Subcutaneous abdominal adipose tissue (tissue), 5 donors: ENCODE measurements at regions not wholly inside any gene's neighbourhood (a gene's known extent, or its start where the extent isn't known, plus 50 kb on each side); places are given as distances from the start of the nearest gene placed in this dataset.

Source experiments
- H3K27ac ChIP-seq: one replicate; pipeline ENCODE4 v1.7.0; 2013; ENCODE audit warnings: low read depth, mild to moderate bottlenecking, inconsistent platforms, low read length, moderate library complexity
- H3K27me3 ChIP-seq, 5 donors: one replicate each; pipeline ENCODE4 v1.7.0; 2013; ENCODE audit warnings: low read length in 5 of 5, inconsistent platforms in 1 of 5; ENCODE audit not compliant: control insufficient read depth in 5 of 5, insufficient read depth in 4 of 5
- H3K36me3 ChIP-seq, 5 donors: one replicate each; pipeline ENCODE4 v1.7.0; 2013; ENCODE audit warnings: low read length in 5 of 5; ENCODE audit not compliant: control insufficient read depth in 5 of 5, insufficient read depth in 5 of 5
- H3K4me1 ChIP-seq, 5 donors: one replicate each; pipeline ENCODE4 v1.7.0; 2013; ENCODE audit warnings: low read length in 5 of 5, mild to moderate bottlenecking in 3 of 5, moderate library complexity in 1 of 5; ENCODE audit not compliant: control insufficient read depth in 5 of 5, insufficient read depth in 5 of 5
- H3K4me3 ChIP-seq, 5 donors: one replicate each; pipeline ENCODE4 v1.7.0; 2013; ENCODE audit warnings: low read length in 5 of 5, low read depth in 1 of 5
- H3K9ac ChIP-seq, 5 donors: one replicate each; pipeline ENCODE4 v1.7.0; 2013; ENCODE audit warnings: low read length in 5 of 5, mild to moderate bottlenecking in 4 of 5, moderate library complexity in 3 of 5
- H3K9me3 ChIP-seq, 5 donors: one replicate each; pipeline ENCODE4 v1.7.0; 2013; ENCODE audit warnings: low read length in 5 of 5; ENCODE audit not compliant: control insufficient read depth in 5 of 5
- donor health status: healthy.
- donor health status: healthy.
- donor health status: healthy.
- donor health status: healthy.
- donor health status: healthy.

DNA sequence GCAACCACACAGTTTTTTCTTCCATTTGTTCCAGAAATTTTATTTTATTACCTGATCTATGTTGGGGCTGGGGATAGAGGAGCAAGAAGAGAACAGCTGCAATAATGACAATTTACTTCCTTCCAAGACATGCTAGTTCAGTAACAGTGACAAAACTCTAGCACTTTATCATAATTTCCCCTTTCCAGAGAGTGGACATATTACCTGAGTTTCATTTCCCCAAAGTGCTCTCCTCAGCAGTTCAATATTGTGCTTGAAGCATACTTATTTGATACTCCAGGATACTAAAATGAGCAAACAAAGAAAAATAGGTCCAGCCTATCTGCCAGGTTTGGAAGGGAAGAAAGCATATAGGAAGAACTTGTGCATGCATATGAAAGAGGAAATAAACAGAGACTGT lies 157.7 kb downstream of the ID4 start:
- Histone ChIP-seq H3K4me1 (no peaks in the 10 kb centered on the region), H3K4me3 (no peak overlapping the region), H3K36me3 (no peaks in the 10 kb centered on the region), H3K9me3 (peaks cover 0 to 3% (median 0%) of the 10 kb centered on the region in 5 donors), H3K27me3 (peaks cover 0 to 3% (median 0%) of the 10 kb centered on the region in 5 donors), H3K9ac (no peak overlapping the region), H3K27ac (no peak overlapping the region)

DNA sequence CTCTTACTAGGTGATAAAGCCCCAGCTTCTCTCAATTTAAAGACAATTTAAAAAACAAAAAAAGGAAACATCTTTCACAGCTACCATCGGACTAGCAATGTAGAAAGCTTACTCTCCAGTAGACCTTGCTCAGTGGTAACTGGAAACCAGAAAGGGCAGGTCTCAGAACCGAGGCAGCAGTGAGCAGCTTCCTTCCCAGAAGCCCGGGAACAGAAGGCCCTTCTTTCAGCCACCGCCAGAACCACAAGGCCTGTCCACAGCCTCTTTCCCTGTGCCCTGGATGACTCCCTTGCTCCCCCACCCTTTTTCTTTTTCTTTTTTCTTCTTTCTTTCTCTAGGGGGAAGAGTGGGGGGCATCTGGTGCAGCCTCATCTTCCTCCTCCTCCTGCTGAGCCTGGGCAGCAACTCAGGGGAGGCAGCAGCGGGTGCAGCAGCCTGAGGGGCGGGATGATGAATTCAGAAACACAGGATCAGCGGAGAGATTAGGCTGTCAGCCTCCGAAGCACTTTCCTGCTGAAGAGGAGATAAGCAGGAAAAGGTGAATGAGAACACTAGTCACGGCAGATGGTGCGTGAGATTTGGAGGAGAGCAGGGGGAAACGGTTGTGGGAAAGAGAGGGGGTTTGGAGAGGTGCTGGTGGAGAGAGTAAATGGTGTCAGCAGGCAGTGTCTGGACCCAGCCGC lies 158.5 kb downstream of the ID4 start:
- H3K9me3 ChIP-seq = peaks cover 0 to 3% (median 0%) of the 10 kb centered on the region in 5 donors
- peaks cover 0 to 3% (median 0%) of the 10 kb centered on the region in 5 donors for H3K27me3 ChIP-seq
- no peaks in the 10 kb centered on the region for H3K4me1 ChIP-seq
- no peaks in the 10 kb centered on the region for H3K36me3 ChIP-seq
- no peak overlapping the region for H3K4me3 ChIP-seq
- no peak overlapping the region for H3K9ac ChIP-seq
- no peak overlapping the region for H3K27ac ChIP-seq

DNA sequence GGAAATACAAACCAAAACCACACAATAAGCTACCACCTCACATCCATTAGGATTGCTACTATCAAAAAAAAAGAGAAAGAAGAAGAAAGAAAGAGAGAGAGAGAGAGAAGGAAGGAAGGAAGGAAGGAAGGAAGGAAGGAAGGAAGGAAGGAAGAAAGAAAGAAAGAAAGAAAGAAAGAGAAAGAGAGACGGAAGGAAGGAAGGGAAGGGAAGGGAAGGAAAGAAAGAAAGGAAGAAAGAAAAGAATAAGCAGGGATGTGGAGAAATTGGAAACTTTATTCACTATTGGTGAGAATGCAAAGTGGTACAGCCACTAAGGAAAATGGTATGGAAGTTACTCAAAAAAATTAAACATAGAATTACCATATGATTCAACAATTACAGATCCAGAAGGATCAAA lies 159.9 kb downstream of the ID4 start:
- H3K4me1 ChIP-seq = no peaks in the 10 kb centered on the region
- H3K9ac ChIP-seq = no peak overlapping the region
- H3K27me3 ChIP-seq = peaks cover 0 to 3% (median 0%) of the 10 kb centered on the region in 5 donors
- H3K27ac ChIP-seq = no peak overlapping the region
- no peak overlapping the region for H3K4me3 ChIP-seq
- H3K9me3 ChIP-seq = peaks cover 0 to 3% (median 0%) of the 10 kb centered on the region in 5 donors
- no peaks in the 10 kb centered on the region for H3K36me3 ChIP-seq

DNA sequence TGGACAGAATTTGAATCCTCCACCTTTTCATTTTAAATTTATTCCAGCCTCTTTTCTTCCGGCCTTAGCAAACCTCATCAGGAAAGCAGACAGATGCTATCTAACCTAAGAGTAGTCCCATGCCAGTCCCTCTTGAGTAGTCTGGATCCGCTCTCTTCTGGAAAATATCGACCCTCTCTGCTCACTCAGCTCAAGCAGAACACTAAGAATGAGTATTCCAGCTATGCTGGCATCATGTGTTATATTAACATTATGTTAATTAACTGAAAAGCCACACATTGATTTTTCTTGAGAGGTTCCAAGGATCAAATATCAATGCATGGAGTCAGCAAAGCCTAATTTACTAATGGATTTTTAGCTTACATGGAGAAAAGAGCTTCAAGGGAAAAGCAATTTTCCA lies 161.4 kb downstream of the ID4 start:
- Histone ChIP-seq H3K36me3 (no peaks in the 10 kb centered on the region), H3K4me3 (no peak overlapping the region)

DNA sequence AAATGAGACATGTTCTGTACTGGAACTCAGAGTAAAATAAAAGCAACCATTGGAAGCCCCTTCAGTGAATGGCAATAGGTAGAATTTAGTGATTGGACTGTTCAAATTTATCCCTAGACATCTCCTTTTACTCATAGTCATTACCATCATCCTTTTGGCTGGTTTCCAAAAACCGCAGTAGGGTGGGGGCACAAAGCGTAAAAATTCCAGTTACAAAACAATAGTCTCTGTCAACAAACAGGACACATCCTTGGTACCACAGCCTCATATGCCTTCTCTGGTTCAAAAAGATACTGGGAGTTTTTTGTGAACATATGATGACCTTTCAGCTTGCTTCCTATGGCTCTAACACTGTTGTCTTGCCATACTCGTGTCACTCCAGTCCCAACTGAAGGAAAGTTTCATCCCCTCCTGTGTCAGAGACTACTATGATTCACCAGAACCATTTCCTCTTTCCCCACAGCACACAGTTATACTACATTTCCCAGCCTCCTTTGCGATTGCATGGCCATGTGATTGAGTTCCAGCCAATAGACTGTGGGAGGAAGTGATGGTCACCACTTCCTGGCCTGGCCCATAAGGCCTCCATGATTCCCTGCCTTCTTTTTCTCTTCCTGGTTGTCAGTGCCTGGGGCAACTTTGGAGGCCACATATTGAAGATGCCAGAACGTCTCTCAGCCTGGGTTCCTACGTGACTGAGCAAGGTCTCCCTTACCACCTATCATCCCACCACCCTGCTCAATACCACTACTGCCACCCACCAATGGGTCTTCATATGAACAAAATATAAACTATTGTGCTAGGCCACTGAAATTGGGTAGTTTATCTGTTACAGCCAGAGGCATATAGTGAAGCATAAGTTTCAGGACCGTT lies 162.4 kb downstream of the ID4 start:
- no peak overlapping the region for H3K27ac ChIP-seq
- H3K9ac ChIP-seq = no peak overlapping the region
- peaks cover 0 to 3% (median 0%) of the 10 kb centered on the region in 5 donors for H3K27me3 ChIP-seq
- peaks cover 0 to 3% (median 0%) of the 10 kb centered on the region in 5 donors for H3K9me3 ChIP-seq
- peaks cover 0 to 5% (median 0%) of the 10 kb centered on the region in 5 donors for H3K4me1 ChIP-seq
- H3K36me3 ChIP-seq = no peaks in the 10 kb centered on the region
- no peak overlapping the region for H3K4me3 ChIP-seq

More for the DNA sequence above, 161.4 kb downstream of the ID4 start:
- H3K27ac ChIP-seq = no peak overlapping the region
- H3K9me3 ChIP-seq = peaks cover 0 to 3% (median 0%) of the 10 kb centered on the region in 5 donors
- H3K9ac ChIP-seq = no peak overlapping the region
- H3K4me1 ChIP-seq = peaks cover 0 to 5% (median 0%) of the 10 kb centered on the region in 5 donors
- H3K27me3 ChIP-seq = peaks cover 0 to 3% (median 0%) of the 10 kb centered on the region in 5 donors

DNA sequence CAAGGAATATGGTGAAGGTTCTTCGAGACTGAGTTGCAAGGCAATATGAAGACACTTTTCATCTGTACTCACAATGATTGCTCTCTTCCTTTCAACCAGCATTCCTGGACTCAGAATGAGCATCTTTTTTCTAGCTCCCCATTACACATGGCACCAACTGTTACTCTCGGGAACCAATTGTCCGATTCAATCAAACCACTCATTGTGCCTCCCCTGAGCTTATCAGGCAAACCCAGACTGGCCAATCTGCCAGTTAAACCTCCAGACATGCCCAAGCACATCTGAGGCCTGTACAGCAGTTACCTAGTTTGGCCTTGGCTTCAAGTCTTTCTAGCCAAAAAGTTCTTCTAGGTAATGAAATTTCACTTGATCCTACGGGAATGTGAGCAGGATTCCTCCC lies 164.1 kb downstream of the ID4 start:
- no peaks in the 10 kb centered on the region for H3K27me3 ChIP-seq
- H3K27ac ChIP-seq = no peak overlapping the region
- H3K9ac ChIP-seq = no peak overlapping the region
- peaks cover 0 to 3% (median 0%) of the 10 kb centered on the region in 5 donors for H3K9me3 ChIP-seq
- no peak overlapping the region for H3K4me3 ChIP-seq
- H3K4me1 ChIP-seq = peaks cover 0 to 5% (median 0%) of the 10 kb centered on the region in 5 donors
- H3K36me3 ChIP-seq = no peaks in the 10 kb centered on the region

DNA sequence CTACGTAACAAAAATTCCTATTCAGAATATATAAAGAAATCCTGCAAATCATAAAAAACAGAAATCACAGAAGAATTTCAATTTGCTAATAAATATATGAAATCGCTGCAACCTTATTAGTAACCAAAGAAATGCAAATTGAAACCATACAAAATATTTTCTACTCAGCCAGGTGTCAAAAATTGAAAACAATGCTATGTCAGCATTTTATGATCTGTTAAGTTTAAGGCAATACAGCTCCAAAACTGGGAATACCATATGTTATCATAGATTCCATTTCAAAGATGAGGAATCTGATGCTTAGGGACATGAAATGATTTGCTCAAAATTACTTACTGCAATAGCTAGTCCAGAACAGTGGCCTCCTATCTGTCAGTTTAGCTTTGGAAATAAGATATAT lies 168.9 kb downstream of the ID4 start:
- no peaks in the 10 kb centered on the region for H3K36me3 ChIP-seq
- H3K4me3 ChIP-seq = no peak overlapping the region
- H3K9ac ChIP-seq = no peak overlapping the region
- peaks cover 0 to 5% (median 0%) of the 10 kb centered on the region in 5 donors for H3K4me1 ChIP-seq
- H3K27me3 ChIP-seq = no peaks in the 10 kb centered on the region
- H3K27ac ChIP-seq = no peak overlapping the region
- H3K9me3 ChIP-seq = no peaks in the 10 kb centered on the region

DNA sequence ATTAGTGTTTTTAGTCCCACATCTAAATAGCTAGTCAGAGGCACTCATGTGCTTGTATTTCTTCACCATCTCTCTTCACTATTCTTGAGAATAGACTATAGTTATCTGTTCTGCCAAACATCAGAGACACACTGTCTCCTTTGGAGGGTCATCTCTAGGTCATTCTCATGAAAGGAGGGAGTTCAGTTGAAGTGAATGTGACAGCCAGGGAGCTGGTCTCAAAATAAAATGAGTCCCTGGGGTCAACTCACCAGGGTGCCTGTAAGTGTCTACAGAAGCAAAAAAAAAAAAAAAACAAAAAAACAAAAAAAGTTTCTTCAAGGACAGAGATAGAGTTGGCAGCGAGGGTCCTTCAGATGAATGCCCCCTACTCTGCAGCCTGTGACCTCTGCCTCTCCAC lies 171.0 kb downstream of the ID4 start:
- Histone ChIP-seq H3K4me1 (no peaks in the 10 kb centered on the region), H3K4me3 (no peak overlapping the region), H3K27ac (no peak overlapping the region), H3K36me3 (no peaks in the 10 kb centered on the region), H3K27me3 (no peaks in the 10 kb centered on the region), H3K9me3 (no peaks in the 10 kb centered on the region), H3K9ac (no peak overlapping the region)

DNA sequence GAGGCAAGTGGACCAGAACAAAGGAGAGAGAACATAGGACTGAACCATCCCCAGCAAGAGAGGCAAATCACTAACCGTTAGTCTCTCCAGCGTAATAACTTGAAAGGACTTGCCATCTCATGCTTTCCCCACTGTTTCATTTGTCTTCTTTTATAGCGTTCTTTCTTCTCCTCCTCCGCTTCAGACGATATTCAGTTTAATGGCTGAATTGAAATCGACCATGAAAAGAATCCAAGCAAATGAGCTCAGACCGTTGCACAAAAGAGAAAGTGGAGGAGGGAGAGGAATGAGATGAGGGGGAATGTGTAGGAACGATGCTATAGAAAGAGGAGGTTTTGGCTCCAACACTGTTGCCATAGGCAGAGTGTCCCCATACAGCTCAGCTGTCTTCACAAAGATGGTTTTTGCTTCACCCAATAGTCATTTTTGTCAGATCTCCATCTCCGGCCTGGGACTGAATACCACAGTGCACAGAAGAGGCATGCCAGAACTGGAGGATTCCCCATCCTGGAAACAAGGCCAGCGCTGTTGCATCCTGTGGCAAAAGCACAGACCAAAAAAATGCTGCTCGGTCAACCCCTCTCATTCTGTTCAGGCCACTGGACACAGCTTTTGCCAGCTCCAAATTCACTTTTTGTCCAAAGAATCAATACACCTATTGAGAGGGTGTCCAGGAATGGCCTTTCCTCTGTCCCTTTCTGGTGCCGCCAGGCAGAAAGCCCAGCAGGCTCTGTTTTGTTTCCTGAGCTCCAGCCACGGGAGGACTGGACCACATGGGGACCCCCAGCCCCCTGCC lies 176.1 kb downstream of the ID4 start:
- no peaks in the 10 kb centered on the region for H3K4me1 ChIP-seq
- no peaks in the 10 kb centered on the region for H3K27me3 ChIP-seq
- no peak overlapping the region for H3K4me3 ChIP-seq
- no peaks in the 10 kb centered on the region for H3K9me3 ChIP-seq
- no peaks in the 10 kb centered on the region for H3K36me3 ChIP-seq
- H3K27ac ChIP-seq = no peak overlapping the region
- H3K9ac ChIP-seq = no peak overlapping the region
